ENCODE measurements at regions not wholly inside any gene's neighbourhood (a gene's known extent, or its start where the extent isn't known, plus 50 kb on each side); places are given as distances from the start of the nearest gene placed in this dataset.

DNA sequence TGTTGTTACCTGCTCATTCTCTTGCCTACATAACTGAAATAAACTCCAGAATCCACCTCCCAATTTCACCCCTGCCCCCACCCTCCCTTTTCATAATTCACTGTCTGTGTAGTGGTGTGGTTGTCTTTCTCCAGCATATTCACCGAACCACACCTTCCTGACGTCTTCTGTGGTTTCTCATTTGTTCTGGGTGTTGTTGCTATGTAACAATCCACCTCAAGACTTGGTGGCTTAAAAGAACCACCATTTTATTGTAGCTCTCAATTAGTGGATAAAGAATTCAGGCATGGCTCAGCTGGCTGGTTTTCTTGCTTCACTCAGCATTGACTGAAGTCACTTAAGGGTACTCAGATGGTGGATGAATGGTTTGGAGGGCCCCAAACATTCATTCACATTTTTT is 229.8 kb downstream of the MAF start:
- DNase-seq (ENCODE audit: low spot score) = no peak

DNA sequence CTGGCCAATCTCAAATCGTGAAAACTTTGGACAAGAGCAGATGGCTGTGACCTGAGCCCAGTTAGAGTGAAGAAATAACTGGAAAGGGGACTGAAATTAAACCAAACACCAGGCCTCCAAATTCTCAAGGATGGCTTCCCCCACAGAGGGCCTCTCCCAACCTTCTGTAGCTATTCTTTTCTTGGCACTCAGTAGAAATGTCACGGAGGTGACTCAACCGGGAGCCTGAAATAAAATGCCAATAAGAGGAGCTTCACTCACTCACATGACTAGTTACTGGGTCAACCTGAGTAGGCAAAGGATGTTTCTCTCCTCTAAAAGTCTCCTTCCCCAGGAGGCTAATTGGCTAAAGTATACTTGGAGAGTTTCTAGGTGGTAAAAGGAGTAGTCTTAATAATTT is 230.7 kb downstream of the MAF start:
- no peak for DNase-seq (ENCODE audit: low spot score)

DNA sequence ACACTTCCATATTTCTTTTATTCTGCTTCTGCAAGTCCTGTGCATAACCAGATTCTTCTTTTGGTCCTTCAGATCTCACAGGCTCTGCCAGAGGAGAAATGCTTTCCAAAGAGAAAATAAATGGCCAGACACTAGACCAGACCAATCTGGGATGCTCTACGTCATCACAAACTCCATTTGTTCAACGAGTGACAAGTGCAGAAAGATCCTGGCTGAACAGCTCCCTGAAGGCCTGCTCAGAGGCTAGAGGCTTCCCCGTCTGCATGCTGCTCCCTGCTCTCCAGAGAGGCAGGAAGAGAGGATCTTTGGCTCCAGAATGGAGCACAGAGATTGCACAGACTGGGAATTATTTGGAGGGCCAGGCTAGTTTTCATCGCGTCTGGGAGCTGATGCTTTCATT is 232.7 kb downstream of the MAF start:
- DNase-seq (ENCODE audit: low spot score) = no peak

DNA sequence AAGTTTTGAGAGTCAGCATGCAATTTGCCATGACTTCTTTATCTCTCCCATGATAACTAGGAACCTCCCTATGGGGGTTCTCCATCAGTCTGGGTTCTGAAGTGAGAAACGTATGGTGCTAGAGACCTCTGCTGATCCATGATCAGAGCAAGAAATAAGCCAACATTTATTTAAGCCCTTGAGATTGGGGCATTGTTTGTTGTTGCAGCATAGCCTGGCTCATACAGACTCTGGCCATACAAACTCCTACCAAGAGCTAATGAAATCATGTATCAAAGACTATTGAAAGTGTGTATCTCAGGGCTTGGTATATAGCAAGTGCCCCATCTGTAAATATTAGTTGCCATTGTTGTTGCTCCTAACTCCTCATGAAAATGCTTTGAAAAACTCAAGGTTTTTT is 233.9 kb downstream of the MAF start:
- no peak for DNase-seq (ENCODE audit: low spot score)

DNA sequence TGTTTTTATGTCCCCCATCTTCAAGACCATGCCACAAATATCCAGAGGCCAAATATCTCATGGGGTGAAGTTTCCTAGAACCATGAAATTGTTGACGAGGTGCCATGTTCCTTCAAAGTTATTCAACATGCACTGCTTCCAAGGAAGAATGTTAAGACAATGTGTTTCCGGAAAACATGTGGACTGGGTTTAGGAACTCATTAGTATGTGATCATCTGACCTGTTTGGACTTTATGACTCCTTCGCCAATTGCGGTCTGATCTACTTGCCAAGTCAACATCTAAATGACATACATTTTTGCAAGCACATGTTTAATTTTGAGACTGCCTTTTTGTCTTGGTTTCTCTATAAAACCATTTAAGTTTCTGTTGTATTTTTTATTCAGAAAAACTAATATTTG is 234.8 kb downstream of the MAF start:
- DNase-seq (ENCODE audit: low spot score) = no peak

DNA sequence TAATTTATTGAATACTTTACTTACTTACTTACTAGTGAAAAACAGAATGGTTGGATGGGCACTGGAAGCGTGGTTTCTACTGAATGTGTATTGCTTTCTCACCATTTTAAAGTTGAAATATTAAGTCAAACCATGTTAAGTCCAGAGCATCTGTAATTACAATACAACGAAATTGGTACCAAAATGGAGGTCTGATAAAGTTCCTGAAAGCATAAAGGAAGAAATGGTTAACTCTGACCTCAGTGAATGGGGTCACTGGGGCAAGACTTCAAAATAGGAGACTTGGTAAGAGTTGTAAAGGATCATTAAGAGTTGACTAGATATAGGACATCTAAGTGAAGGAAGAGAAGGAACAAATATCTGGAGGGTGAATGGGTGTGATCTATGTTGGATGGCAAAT is 237.1 kb downstream of the MAF start:
- DNase-seq (ENCODE audit: low spot score) = no peak

DNA sequence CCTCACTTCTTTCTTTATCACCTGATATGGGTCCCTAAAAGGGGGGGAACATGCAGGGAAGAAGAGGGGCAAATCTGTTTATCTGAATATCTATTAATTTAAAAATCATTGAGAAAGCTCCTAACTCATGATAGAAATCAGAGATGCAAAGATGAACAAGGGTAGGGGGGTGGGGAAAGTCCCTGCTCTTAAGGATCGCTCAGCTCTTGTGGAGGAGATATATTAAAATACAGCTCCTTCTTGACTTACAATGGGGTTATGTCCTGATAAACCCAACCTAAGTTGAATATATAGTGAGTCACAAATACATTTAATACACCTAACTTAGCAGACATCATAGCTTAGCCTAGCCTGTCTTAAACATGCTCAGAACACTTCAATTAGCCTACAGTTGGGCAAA is 237.5 kb downstream of the MAF start:
- DNase-seq (ENCODE audit: low spot score) = no peak

DNA sequence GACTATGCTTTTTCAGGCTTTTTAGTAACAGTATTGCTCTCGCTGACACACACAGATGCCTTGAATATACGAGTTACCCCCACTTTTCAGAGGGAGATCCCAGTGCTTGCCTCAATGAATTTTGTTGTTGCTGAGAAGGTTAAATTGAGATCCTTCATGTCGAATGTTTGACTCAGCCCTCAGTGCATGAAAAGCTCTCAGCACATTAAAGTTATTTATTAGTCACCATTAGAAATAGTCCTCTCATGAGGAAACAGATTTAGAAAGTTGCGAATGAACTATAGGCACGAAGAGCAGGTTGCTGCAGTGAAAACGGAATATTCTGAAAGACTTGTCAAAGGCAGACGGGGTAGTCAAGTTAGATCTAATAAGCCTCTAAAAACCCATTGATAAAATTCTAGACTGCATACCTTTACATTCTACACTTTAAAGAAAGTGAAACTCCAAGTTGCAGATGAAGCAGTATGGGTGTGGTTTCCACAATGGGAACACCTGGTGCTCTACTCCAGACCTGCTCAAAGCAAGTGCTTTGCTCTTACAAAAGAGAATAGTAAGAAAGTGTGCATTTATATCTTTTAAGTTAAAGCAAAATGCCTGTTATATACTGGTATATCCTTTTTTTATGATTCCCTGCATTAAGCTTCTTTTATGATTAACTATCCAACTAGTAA is 238.1 kb downstream of the MAF start:
- no peak for DNase-seq (ENCODE audit: low spot score)

DNA sequence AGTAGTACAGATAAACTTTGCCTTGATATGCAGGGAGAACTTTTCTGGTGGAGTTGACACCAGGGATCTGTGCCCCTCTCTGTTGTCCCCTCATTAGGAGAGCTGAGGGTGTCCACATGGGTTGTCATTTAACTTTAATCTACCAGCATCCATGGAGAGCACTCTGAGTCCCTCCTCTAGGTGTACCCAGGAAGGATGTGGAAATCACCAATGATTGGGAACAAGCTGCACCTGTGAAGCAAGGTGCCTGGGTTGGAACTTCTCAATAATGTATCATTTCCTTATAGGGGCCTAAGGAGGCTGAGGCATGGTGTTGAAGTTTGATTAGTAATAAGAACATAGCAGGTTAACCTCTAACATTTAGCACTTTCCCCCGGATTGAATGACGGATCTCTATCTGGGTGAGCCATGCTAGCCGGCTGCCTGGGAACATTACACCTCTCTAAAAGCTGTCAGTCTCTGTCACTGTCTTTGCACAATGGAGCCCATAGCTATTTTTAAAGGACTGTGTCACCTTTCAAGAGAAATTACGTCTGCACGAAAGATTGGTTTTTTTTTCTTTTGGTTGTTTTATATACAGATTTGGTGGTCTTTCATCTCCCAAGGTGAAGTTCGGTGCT is 239.3 kb downstream of the MAF start:
- no peak for DNase-seq (ENCODE audit: low spot score)

DNA sequence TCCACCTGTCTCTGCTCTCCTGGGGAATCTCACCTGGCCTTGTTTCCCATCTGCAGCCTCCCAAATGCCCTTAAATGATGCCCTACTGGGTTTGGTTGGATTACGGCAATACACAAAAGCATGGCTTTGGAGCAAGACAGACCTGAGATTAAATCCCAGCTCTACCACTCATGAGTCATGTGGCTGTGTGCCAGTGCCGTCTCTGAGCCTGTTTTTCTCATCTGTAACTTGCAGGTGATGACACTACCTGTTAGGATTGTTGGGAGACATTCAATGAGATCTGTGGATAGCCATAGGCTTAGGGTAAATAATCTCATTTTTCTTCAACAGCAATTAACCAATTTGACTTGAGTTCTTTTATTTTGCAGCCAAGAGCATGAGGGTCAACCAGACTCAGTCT is 240.3 kb downstream of the MAF start:
- DNase-seq (ENCODE audit: low spot score) = no peak

DNA sequence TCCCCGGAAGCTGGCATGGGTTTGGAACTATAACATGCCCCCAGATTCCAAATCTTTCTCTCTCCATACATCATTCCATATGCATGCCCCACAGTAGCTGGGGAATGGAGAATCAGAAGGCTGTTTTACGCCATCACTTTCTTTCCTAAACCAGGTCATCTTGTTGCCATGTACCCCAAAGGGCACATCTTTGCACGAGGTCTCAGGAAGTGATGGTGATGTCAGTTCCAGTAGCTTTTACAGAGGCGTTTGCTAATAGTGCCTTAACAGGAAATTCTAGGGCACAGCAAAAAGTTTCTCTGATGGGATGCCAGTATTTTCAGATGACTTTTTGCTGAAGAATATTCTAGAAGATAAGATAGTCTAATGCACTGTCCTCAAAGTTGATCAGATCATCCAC is 241.5 kb downstream of the MAF start:
- no peak for DNase-seq (ENCODE audit: low spot score)

DNA sequence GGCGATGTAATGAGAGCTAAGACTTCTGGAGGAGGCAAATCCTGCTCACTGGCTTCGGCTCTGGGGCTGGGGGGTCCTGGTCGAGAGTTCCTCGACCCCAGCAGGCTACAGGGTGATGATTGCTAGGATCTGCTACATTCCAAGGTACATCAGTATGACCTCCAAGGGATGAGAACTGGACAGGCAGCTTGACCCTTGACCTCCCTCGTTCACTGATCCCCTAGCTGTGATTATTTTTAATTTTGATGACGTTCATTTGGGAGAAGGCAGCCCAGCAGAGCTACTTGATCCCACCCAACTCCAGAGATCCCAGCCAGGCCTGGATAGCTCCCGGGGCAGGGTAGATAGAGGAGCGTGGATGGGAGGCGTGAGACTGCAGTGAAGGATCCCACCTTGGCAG is 242.3 kb downstream of the MAF start:
- DNase-seq (ENCODE audit: low spot score) = no peak

DNA sequence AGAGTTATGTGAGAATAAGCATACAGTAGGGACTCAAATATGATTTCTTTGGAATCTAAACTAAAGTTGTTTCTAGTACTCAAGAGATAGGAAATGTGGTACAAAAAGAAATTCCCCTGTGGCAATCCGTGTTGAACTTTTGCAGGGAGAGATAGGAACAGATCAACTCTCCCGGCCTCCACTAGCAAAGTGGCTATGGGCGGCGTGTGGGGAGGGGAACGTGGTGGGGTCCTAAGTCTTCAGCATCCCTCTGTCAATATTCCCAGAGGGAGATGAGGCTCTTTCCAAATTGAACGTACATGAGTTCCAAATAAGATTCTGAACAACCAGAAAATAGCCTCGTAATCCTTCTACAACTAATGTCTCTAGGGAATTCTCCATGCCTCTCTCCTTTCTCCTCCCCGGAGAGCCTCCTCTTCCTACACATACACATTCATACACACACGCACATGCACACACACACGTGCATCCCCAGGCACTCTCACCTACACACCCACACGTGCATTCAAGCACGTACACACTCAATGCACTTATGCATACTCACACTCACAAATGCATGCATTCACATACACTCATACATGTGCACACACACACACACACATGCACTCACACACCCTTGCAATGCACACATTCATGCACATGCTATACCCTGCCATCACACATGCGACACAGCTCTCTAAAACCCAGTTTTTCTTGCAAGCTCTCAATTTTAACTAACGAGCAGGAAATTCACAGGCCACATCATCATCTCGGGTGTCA is 244.8 kb downstream of the MAF start:
- DNase-seq (ENCODE audit: low spot score) = no peak

DNA sequence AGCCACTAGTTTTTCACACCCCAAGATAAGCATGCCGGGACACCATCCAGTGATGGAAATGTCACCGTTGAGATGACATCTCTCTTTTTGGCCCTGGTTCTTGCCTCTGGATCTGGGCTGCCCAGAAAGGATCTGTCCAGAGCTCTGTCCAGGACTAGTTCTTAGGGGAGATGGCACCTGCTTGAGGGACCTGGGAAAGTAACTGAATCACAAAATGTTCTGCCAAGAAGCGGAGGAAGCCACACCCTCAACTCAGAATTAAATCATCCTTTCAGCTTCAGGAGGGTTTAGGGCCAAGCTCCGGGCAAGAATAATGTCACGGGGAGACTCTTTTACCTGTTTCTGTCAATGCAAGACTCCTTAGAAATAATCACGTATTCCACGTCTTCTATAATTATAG is 248.6 kb downstream of the MAF start:
- no peak for DNase-seq (ENCODE audit: low spot score)

DNA sequence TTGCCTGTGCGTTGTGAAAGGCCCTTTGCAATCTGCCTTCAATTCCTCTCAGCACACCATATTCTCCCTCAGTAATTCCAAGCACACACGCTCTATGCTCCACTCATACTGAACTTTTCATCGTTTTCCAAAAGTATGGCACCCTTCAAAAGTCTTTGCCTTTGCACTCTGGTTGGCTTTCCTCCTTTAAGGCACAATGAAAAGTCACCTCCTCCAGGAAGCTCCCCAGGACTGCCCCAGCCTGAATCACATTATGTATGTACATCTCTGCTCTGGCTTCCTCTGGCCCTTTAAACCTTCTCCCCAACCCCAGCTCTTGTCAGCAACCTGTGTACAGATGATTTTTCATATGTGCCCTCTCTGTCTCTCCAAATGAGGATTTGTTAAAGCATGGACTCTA is 250.7 kb downstream of the MAF start:
- no peak for DNase-seq (ENCODE audit: low spot score)

DNA sequence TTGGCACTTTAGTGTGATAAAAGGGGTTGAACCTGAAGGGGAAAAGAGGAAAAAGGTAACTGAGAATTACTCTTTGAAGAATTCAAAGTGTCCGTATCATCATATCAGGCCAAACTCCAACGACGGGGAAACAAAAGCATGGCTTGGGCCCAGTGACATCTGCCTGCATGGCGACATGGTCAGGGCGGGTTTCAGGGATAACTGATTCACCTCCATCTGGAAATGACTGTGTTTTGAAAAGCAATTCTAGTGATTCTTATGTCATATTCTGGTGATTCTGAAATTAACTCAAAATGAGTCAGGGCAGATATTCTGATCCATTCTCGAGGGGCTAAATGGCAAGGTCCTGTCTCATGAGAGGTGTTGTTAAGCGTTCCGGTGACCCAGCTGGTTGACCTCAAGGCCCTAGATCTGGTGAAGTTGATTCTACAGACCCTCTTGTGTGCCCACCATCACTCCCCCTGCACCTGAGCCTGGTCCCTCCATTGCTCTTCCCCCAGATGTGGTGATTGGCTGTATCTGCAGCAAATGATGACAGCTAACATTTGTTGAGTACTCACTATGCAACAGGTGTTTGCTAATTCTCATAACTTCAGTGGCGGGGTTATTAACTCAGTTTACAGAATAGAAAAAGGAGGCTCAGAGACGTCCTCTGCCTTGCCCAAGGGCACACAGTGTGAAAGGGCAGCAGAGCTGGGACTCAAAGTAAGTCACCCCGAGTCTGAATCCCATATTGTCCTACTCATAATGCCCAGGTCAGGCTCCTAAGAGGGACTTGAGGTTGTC is 251.8 kb downstream of the MAF start:
- no peak for DNase-seq (ENCODE audit: low spot score)

DNA sequence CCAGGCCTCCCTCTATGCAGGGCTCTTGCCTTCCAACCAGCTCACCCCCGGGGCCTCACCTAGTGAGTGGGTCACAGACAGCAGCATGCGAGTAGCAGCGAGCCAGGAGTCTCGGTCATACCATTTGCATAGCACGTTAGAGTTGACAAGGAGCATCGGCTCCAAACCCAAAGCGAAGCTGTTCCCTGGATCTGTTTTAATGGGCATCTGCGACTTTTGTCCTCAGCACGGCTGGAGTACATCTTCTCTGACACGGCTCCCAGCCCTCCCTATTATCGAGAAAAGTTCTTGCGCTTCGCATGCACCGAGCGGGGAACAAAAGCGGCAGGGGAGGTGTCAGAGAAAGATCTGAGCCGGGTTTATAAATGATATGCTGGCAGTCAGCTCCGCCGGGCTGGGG is 253.3 kb downstream of the MAF start:
- no peak for DNase-seq (ENCODE audit: low spot score)

DNA sequence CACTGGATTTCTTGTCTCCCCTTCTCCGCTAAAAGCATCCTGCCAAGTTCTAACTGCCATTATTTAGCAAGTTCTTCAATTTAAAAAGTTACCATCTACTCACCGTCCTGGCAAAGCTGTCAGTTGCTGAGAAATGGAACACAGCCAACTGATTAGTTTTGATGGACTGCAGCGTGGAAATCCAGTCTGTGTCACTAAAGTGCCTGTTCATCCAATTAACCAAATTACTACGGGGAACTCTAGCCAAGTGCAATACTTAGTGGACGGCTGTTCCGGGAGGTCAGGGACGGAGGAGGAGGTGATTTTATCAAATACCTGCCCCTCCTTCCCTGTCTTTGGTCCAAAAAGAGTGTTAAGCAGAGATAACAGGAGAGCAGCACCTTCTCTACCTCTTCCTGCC is 260.7 kb downstream of the MAF start:
- DNase-seq (ENCODE audit: low spot score) = no peak

DNA sequence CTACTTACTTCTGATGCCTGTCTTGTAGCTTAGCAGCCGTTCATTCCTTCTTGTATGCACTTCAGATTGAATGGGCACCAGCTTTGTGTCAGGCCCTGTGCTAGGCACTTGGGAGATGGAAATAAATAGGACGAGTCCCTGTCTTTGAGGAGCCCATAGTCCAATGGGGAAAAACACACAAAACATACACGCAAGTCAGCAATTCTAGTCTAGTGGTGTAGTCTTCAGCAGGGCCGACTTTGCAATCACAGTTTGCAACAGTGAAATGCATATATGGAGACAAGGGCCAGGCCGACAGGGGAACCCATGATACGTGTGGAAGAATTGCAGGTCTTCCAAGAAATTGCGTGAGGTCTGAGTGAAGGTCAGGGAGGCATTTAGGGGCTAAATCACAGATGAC is 262.6 kb downstream of the MAF start:
- DNase-seq (ENCODE audit: low spot score) = no peak

DNA sequence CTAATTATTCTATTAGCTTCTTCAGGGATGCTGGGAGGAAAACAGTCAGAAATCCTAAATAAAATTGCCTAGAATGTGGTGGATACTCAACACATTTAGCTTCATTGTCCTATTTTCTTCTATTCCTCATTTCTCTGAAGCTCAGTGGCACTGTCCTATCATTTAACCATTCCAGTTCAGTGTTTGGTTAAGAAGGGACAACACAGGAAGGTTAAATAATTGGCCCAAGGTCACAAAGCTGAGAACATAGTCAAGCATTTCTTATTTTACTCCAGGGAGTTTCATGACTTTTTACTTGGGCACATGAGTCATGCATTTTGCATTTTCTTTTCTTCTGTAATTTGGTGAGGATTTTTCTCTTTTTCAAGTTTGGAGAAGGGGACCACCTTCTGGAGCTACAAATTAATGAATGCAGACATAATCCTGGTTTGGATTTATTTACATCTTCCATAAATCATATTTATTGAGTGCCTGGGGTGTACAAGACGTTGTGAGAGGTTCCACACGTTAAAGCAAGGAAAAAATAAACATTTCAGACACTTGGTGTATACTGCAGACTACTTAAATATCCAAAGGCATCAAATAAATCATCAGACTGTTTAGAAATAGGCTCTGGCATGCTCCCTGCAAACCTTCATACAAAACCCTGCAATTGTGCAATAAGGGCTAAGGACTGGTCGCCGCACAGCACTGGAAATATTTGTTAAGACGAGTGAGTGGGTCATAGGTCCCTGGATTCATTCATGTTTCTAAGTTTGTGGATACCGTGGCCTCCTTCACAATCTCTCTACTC is 263.9 kb downstream of the MAF start:
- DNase-seq (ENCODE audit: low spot score) = no peak

DNA sequence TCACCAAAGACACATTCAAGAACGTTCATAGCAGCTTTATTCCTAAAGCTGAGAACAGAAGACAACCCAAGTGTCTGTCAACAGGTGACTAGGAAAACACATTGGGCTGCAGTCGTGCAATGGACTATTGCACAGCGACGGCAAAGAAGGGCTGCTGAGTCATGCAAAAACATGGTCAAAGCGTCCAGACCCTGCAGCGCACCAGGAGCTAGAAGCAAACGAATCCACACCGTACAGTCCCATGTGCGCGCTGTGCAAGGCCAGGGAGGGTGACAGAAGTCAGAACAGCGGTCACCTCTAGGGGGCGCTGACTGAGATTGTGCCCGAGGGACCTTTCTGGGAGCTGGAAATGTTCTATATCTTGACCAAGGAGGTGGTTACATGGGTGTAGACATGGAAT is 266.4 kb downstream of the MAF start:
- DNase-seq (ENCODE audit: low spot score) = no peak

DNA sequence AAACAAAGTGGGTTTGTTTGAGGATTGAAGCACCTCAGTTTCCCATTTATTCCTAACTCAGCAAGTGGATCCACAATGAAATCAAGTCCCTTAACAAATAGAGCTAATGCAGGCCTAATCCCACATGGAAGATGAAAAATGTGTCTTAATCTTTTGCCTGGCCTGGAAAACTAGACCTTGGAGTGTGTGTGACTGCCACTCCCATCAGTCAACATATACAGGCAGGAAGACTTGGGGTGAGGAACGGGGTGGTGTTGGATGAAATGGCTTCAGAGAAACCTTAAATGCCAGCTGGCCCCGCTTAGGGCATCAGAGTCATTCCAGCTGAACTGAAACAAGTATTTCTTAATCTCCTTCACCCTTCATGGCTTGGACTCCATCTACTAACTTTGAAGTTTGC is 269.5 kb downstream of the MAF start:
- DNase-seq (ENCODE audit: low spot score) = no peak
